GM12878 (cell line): ENCODE measurements at regions not wholly inside any gene's neighbourhood (a gene's known extent, or its start where the extent isn't known, plus 50 kb on each side); places are given as distances from the start of the nearest gene placed in this dataset.

ENCODE experiments used
- ATAC-seq: fragments of 200-7000 bp; cut with Tn5 transposase; 3 replicates; pipeline ENCODE4 v1.9.1; 2020; ENCODE audit warnings: mild to moderate bottlenecking, moderate library complexity
- BruUV-seq: library from RNA; stranded (reverse); fragments of 400-500 nt; replicated peaks from 2 replicates; lab custom pipeline; 2021; lab: Mats Ljungman, UMichigan
- CTCF ChIA-PET: fragments of 300-600 bp; sonication (Branson Sonifier 250); formaldehyde crosslinking; extraction: SDS; loops from one replicate; lab custom pipeline; 2021; ENCODE audit warnings: inconsistent platforms; lab: Yijun Ruan, JAX
- POLR2A ChIA-PET: fragments of 350-600 bp; formaldehyde crosslinking; extraction: SDS; loops from one replicate; lab custom pipeline; 2021; ENCODE audit warnings: inconsistent platforms; lab: Charles Lee
- RAD21 ChIA-PET: fragments of 300-600 bp; sonication (Branson Sonifier 250); formaldehyde crosslinking; loops from one replicate; lab custom pipeline; 2023; ENCODE audit warnings: antibody characterized with exemption; ENCODE audit not compliant: unreplicated experiment; lab: Charles Lee
- SMC1A ChIA-PET: fragments of 300-600 bp; sonication (Branson Sonifier 250); formaldehyde crosslinking; loops from one replicate; lab custom pipeline; 2023; ENCODE audit not compliant: unreplicated experiment, uncharacterized antibody; lab: Charles Lee
- DNase-seq: peaks from one replicate; pipeline ENCODE4 v3.0.0-alpha.2; 2011; ENCODE audit warnings: low read depth, low spot score
- FAIRE-seq: peaks from 3 replicates; lab custom pipeline; 2011; peaks lifted over from hg19 to GRCh38; lab: Jason Lieb, UNC
- H2AFZ ChIP-seq: 2 replicates; pipeline ENCODE4 v1.6.0; 2011; ENCODE audit warnings: low read depth, low read length, control low read depth; ENCODE audit not compliant: control insufficient read depth
- H3K27ac ChIP-seq: 2 replicates; pipeline ENCODE4 v1.5.1; 2011; ENCODE audit warnings: control low read depth; ENCODE audit not compliant: control insufficient read depth, insufficient read depth
- H3K27me3 ChIP-seq, 2 experiments: replicated peaks in 1 of 2; 2 replicates each; pipeline versions ENCODE4 v1.6.0 to v1.6.1; 2011; ENCODE audit warnings: low read length in 1 of 2; ENCODE audit not compliant: control insufficient read depth in 2 of 2, insufficient read depth in 2 of 2
- H3K36me3 ChIP-seq, 2 experiments: 2 replicates each; pipeline ENCODE4 v1.5.1; 2011; ENCODE audit warnings: low read length in 1 of 2; ENCODE audit not compliant: control insufficient read depth in 2 of 2, insufficient read depth in 2 of 2
- H3K4me1 ChIP-seq: 2 replicates; pipeline ENCODE4 v1.6.1; 2011; ENCODE audit warnings: mild to moderate bottlenecking, low read length, moderate library complexity, mixed read lengths; ENCODE audit not compliant: control insufficient read depth, insufficient read depth
- H3K4me2 ChIP-seq: 2 replicates; pipeline ENCODE4 v1.6.0; 2011; ENCODE audit warnings: control low read depth; ENCODE audit not compliant: control insufficient read depth, insufficient read depth
- H3K4me3 ChIP-seq: fragments of 200-600 bp; sonication (generic); 2 replicates; pipeline ENCODE4 v1.5.1; 2016
- H3K79me2 ChIP-seq: 2 replicates; pipeline ENCODE4 v1.6.0; 2011; ENCODE audit warnings: low read length; ENCODE audit not compliant: control insufficient read depth, insufficient read depth
- H3K9ac ChIP-seq: 2 replicates; pipeline ENCODE4 v1.8.0; 2011; ENCODE audit warnings: low read length, control low read depth, mixed read lengths; ENCODE audit not compliant: control insufficient read depth, insufficient read depth
- H3K9me3 ChIP-seq: replicated peaks from 3 replicates; pipeline ENCODE4 v1.5.1; 2011; ENCODE audit warnings: mild to moderate bottlenecking, low read length; ENCODE audit not compliant: control insufficient read depth, insufficient read depth
- H4K20me1 ChIP-seq: 2 replicates; pipeline ENCODE4 v1.6.0; 2011; ENCODE audit not compliant: control insufficient read depth, insufficient read depth
- BACH1 ChIP-seq: fragments of 450-650 bp; IDR thresholded peaks from 2 replicates; pipeline ENCODE4 v1.6.1; 2017; ENCODE audit warnings: mild to moderate bottlenecking, borderline replicate concordance
- EED ChIP-seq: sonication (generic); IDR thresholded peaks from 2 replicates; pipeline ENCODE4 v1.6.1; 2016; ENCODE audit warnings: antibody characterized with exemption, low read depth
- JUNB ChIP-seq: IDR thresholded peaks from 2 replicates; pipeline ENCODE4 v1.6.1; 2016; ENCODE audit warnings: antibody characterized with exemption, mild to moderate bottlenecking
- KLF5 ChIP-seq: fragments of 450-650 bp; IDR thresholded peaks from 2 replicates; pipeline ENCODE4 v1.6.1; 2014; ENCODE audit warnings: mild to moderate bottlenecking; ENCODE audit not compliant: partially characterized antibody
- MEF2B ChIP-seq: fragments of 450-650 bp; IDR thresholded peaks from 2 replicates; pipeline ENCODE4 v1.6.1; 2018; ENCODE audit warnings: mild to moderate bottlenecking, moderate library complexity; ENCODE audit not compliant: partially characterized antibody, poor library complexity, severe bottlenecking
- NFYA ChIP-seq: IDR thresholded peaks from 2 replicates; pipeline ENCODE4 v1.6.1; 2011; ENCODE audit warnings: low read depth, mild to moderate bottlenecking, low read length, improper control_type of control experiment, borderline replicate concordance
- POLR2AphosphoS5 ChIP-seq: IDR thresholded peaks from 2 replicates; pipeline ENCODE4 v1.6.1; 2011; ENCODE audit warnings: mild to moderate bottlenecking, low read length, inconsistent platforms
- RUNX3 ChIP-seq: IDR thresholded peaks from 2 replicates; pipeline ENCODE4 v1.6.1; 2012; ENCODE audit warnings: low read length, inconsistent platforms
- USF1 ChIP-seq: IDR thresholded peaks from 2 replicates; pipeline ENCODE4 v1.6.1; 2011; ENCODE audit warnings: borderline replicate concordance, low read depth, mild to moderate bottlenecking, moderate library complexity, mixed read lengths, low read length; ENCODE audit not compliant: insufficient read depth; ENCODE audit errors: extremely low read length
- ZNF207 ChIP-seq: fragments of 450-650 bp; IDR thresholded peaks from 2 replicates; pipeline ENCODE4 v1.6.1; 2014; ENCODE audit warnings: antibody characterized with exemption, mild to moderate bottlenecking, borderline replicate concordance
- ZNF274 ChIP-seq: IDR thresholded peaks from one replicate; pipeline ENCODE4 v1.8.0; 2011; ENCODE audit not compliant: insufficient read length, insufficient read depth
- ZNF592 ChIP-seq: fragments of 450-650 bp; IDR thresholded peaks from 2 replicates; pipeline ENCODE4 v1.6.1; 2017; ENCODE audit warnings: mild to moderate bottlenecking, moderate library complexity
- WGBS: methylation state at CpG from one replicate; pipeline ENCODE4 v1.1.6; 2016; ENCODE audit warnings: low lambda C conversion rate; ENCODE audit not compliant: insufficient replicate concordance, insufficient coverage; ENCODE audit errors: missing lambda C conversion rate; 5-methylcytosine and 5-hydroxymethylcytosine counted together
- in situ Hi-C: fragments of 300-500 bp; cut with MboI; formaldehyde crosslinking; loops from 9 replicates; pipeline ENCODE4 v1.14.3; 2018; ENCODE audit warnings: mixed read lengths
- intact Hi-C: fragments of 100-400 bp; cut with micrococcal nuclease; formaldehyde crosslinking; loops from one replicate; pipeline ENCODE4 v1.14.2; 2022; ENCODE audit not compliant: unreplicated experiment

GRCh38 chr12:7571257-7571656 is 67.7 kb upstream of the CD163 start:
- intact Hi-C loops (no loop called here), in situ Hi-C loops (no loop called here)
- Histone ChIP-seq H3K79me2 (no peaks in the 10 kb centered on the region), H2AFZ (no peak overlapping the region), H3K4me3 (no peak overlapping the region), H3K9me3 (no peaks in the 10 kb centered on the region; the same call in 2 of the 3 replicates), H3K4me2 (no peak overlapping the region), H3K27ac (no peak overlapping the region), H4K20me1 (no peaks in the 10 kb centered on the region), H3K4me1 (no peaks in the 10 kb centered on the region), H3K27me3 (no peaks in the 10 kb centered on the region), H3K9ac (no peak overlapping the region), H3K36me3 (no peaks in the 10 kb centered on the region)
- RAD21 ChIA-PET, result no interaction called here
- no peak for ATAC-seq
- POLR2A ChIA-PET, result no interaction called here
- FAIRE-seq, result no peak
- TF ChIP-seq USF1 (no peak), ZNF274 (no peak), KLF5 (no peak), RUNX3 (no peak), ZNF207 (no peak), MEF2B (no peak), EED (no peak), ZNF592 (no peak), JUNB (no peak), NFYA (no peak), BACH1 (no peak), POLR2AphosphoS5 (no peak)
- 52% methylated on average over 1 of the region's 1 CpG for WGBS
- CTCF ChIA-PET, result no interaction called here
- SMC1A ChIA-PET, result no interaction called here
- DNase-seq, result no peak
- BruUV-seq, result no TSS peak
